PC-9 (cell line): ENCODE measurements at regions not wholly inside any gene's neighbourhood (a gene's known extent, or its start where the extent isn't known, plus 50 kb on each side); places are given as distances from the start of the nearest gene placed in this dataset.

Experiments
- BruUV-seq: library from RNA; stranded (reverse); fragments of 400-500 nt; replicated peaks from 2 replicates; lab custom pipeline; 2021; lab: Mats Ljungman, UMichigan
- CTCF ChIA-PET: fragments of 300-600 bp; sonication (Branson Sonifier 250); formaldehyde crosslinking; loops from one replicate; lab custom pipeline; 2022; ENCODE audit warnings: antibody characterized with exemption; lab: Charles Lee
- POLR2A ChIA-PET: fragments of 300-600 bp; sonication (Branson Sonifier 250); formaldehyde crosslinking; loops from one replicate; lab custom pipeline; 2022; ENCODE audit warnings: antibody characterized with exemption; ENCODE audit not compliant: unreplicated experiment; lab: Charles Lee
- DNase-seq, 2 experiments: peaks; one replicate each; pipeline versions ENCODE4 v3.0.0 to v3.0.0-alpha.2; 2015 to 2022; ENCODE audit warnings: mixed read lengths in 1 of 2
- H2AFZ ChIP-seq: fragments of 200-600 bp; sonication (generic); 2 replicates; pipeline ENCODE4 v1.8.1; 2017; ENCODE audit warnings: antibody characterized with exemption
- H3F3A ChIP-seq: fragments of 200-600 bp; sonication (generic); 2 replicates; pipeline ENCODE4 v1.8.1; 2017; ENCODE audit warnings: antibody characterized with exemption, mild to moderate bottlenecking, low read depth; ENCODE audit not compliant: insufficient read depth
- H3K27ac ChIP-seq: fragments of 200-600 bp; sonication (generic); 2 replicates; pipeline ENCODE4 v1.6.1; 2016; ENCODE audit warnings: mixed run types
- H3K27me3 ChIP-seq: fragments of 200-600 bp; sonication (generic); 2 replicates; pipeline ENCODE4 v1.6.1; 2016; ENCODE audit warnings: low read depth, mixed run types; ENCODE audit not compliant: insufficient read depth
- H3K36me3 ChIP-seq: fragments of 200-600 bp; sonication (generic); 2 replicates; pipeline ENCODE4 v1.6.1; 2016; ENCODE audit warnings: low read depth, mixed run types
- H3K4me1 ChIP-seq: fragments of 200-600 bp; sonication (generic); replicated peaks from 2 replicates; pipeline ENCODE4 v1.6.1; 2016; ENCODE audit warnings: mixed run types; ENCODE audit not compliant: insufficient read depth
- H3K4me2 ChIP-seq: fragments of 200-600 bp; sonication (generic); 2 replicates; pipeline ENCODE4 v1.6.1; 2017; ENCODE audit warnings: mixed run types
- H3K4me3 ChIP-seq: fragments of 200-600 bp; sonication (generic); 2 replicates; pipeline ENCODE4 v1.6.1; 2016; ENCODE audit warnings: mixed run types
- H3K79me2 ChIP-seq: fragments of 200-600 bp; sonication (generic); 2 replicates; pipeline ENCODE4 v1.6.1; 2017; ENCODE audit warnings: low read depth, mixed run types
- H3K9me2 ChIP-seq: fragments of 200-600 bp; sonication (generic); 2 replicates; pipeline ENCODE4 v1.8.1; 2017; ENCODE audit warnings: mild to moderate bottlenecking; ENCODE audit not compliant: insufficient read depth
- H3K9me3 ChIP-seq: fragments of 200-600 bp; sonication (generic); 2 replicates; pipeline ENCODE4 v1.8.1; 2016; ENCODE audit warnings: low read depth; ENCODE audit not compliant: insufficient read depth
- H4K20me1 ChIP-seq: fragments of 200-600 bp; sonication (generic); 2 replicates; pipeline ENCODE4 v1.8.1; 2017; ENCODE audit not compliant: insufficient read depth
- CTCF ChIP-seq: fragments of 200-600 bp; sonication (generic); conservative IDR thresholded peaks from 2 replicates; pipeline ENCODE4 v1.6.1; 2017; ENCODE audit warnings: mixed run types, antibody characterized with exemption, mild to moderate bottlenecking, moderate library complexity
- EZH2 ChIP-seq: fragments of 200-600 bp; sonication (generic); IDR thresholded peaks from 2 replicates; pipeline ENCODE4 v1.8.0; 2017; ENCODE audit warnings: antibody characterized with exemption, low read depth
- intact Hi-C: fragments of 100-400 bp; cut with micrococcal nuclease; formaldehyde crosslinking; loops from one replicate; pipeline ENCODE4 v1.10.0; 2022; ENCODE audit not compliant: unreplicated experiment

DNA sequence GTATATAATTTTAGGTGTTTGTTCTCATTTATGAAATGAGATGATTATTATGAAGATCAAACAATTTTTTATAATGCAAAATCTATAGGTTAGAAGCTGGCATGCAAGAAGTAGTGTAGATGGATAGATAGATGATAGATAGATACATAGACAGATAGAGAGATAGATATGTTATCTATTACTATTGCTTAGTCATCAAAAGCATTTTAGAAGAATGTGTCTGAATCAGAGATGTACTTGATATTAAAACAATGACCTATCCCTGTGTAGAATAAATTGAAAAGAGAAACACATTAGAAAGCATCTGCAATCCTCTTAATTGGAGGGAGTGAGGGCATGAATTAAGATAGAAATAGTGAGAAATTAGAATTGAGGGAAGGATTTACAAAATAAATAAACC lies 436.2 kb upstream of the NXPH2 start:
- H3F3A ChIP-seq, result no peaks in the 10 kb centered on the region
- POLR2A ChIA-PET, result no interaction called here
- H3K27me3 ChIP-seq, result no peaks in the 10 kb centered on the region
- H3K79me2 ChIP-seq, result no peaks in the 10 kb centered on the region
- TF ChIP-seq CTCF, result no peak
- no peak for TF ChIP-seq EZH2
- H3K27ac ChIP-seq, result no peak overlapping the region
- no peaks in the 10 kb centered on the region for H3K9me3 ChIP-seq
- intact Hi-C loops, result no loop called here
- no peaks in the 10 kb centered on the region for H4K20me1 ChIP-seq
- no TSS peak for BruUV-seq
- no peak overlapping the region for H3K4me2 ChIP-seq
- no peak overlapping the region for H2AFZ ChIP-seq
- H3K9me2 ChIP-seq, result no peaks in the 10 kb centered on the region
- H3K36me3 ChIP-seq, result no peaks in the 10 kb centered on the region
- H3K4me3 ChIP-seq, result no peak overlapping the region
- H3K4me1 ChIP-seq, result no peaks in the 10 kb centered on the region
- DNase-seq, result no peak
- CTCF ChIA-PET, result no interaction called here

GRCh38 chr2:139214801-139215200 lies 434.6 kb upstream of the NXPH2 start:
- no peak overlapping the region for H3K27ac ChIP-seq
- DNase-seq, result no peak
- intact Hi-C loops, result no loop called here
- TF ChIP-seq CTCF, result no peak
- TF ChIP-seq EZH2, result no peak
- H3F3A ChIP-seq, result no peaks in the 10 kb centered on the region
- no peaks in the 10 kb centered on the region for H3K27me3 ChIP-seq
- no peak overlapping the region for H3K4me3 ChIP-seq
- no peaks in the 10 kb centered on the region for H3K36me3 ChIP-seq
- H2AFZ ChIP-seq, result no peak overlapping the region
- CTCF ChIA-PET, result no interaction called here
- H3K9me2 ChIP-seq, result no peaks in the 10 kb centered on the region
- POLR2A ChIA-PET, result no interaction called here
- no peaks in the 10 kb centered on the region for H3K4me1 ChIP-seq
- H4K20me1 ChIP-seq, result no peaks in the 10 kb centered on the region
- H3K9me3 ChIP-seq, result no peaks in the 10 kb centered on the region
- H3K4me2 ChIP-seq, result no peak overlapping the region
- no peaks in the 10 kb centered on the region for H3K79me2 ChIP-seq
- no TSS peak for BruUV-seq

DNA sequence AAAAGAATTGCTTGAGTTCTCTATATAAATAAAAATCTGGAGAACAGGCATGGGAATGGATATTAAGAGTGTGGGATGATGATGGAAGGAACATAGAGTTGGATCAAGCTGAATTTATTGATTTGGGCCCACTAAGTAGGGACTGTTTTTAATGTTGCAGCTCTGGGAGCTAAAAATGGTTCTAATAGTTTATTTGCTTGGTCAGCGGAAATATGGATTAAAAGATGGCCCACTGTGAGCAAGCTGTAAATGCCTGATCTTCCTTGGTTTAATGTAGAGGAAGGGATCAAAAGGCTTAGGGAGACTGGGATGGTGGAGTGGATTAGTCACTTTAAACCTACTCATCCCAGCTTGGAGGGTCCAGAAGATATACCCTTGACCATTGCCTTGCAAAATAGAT lies 429.4 kb upstream of the NXPH2 start:
- Histone ChIP-seq H3K4me2 (no peak overlapping the region), H3K27ac (no peak overlapping the region), H3K27me3 (no peaks in the 10 kb centered on the region), H2AFZ (no peak overlapping the region), H3K79me2 (no peaks in the 10 kb centered on the region), H3K9me2 (no peaks in the 10 kb centered on the region), H4K20me1 (no peaks in the 10 kb centered on the region), H3K9me3 (no peaks in the 10 kb centered on the region), H3F3A (no peaks in the 10 kb centered on the region), H3K36me3 (no peaks in the 10 kb centered on the region), H3K4me3 (no peak overlapping the region), H3K4me1 (no peaks in the 10 kb centered on the region)
- ChIA-PET CTCF (no interaction called here), POLR2A (no interaction called here)
- no peak for TF ChIP-seq EZH2
- no peak for TF ChIP-seq CTCF
- intact Hi-C loops, result no loop called here
- no peak for DNase-seq
- BruUV-seq, result no TSS peak
